Stomach (tissue), 8 donors: ENCODE measurements at regions not wholly inside any gene's neighbourhood (a gene's known extent, or its start where the extent isn't known, plus 50 kb on each side); places are given as distances from the start of the nearest gene placed in this dataset.
"Not testable (repeated sequence)": the region's sequence is repeated elsewhere in the genome, so short reads cannot be mapped to it uniquely, and the experiment has no call there.

Source experiments
- DNase-seq, 2 donors: peaks; one replicate each; pipeline versions ENCODE4 v3.0.0 to v3.0.0-alpha.2; 2013 to 2019
- H3K27ac ChIP-seq, 5 donors: fragments of 200-600 bp in 4 of 5; sonication (generic) in 4 of 5; one replicate each; pipeline ENCODE4 v1.5.1; 2013 to 2019; ENCODE audit warnings: mild to moderate bottlenecking in 1 of 5, moderate library complexity in 1 of 5
- H3K27me3 ChIP-seq, 3 donors: fragments of 200-600 bp; sonication (generic); one replicate each; pipeline ENCODE4 v1.5.1; 2017 to 2019; ENCODE audit warnings: mixed run types in 1 of 3
- H3K36me3 ChIP-seq, 4 donors: fragments of 200-600 bp; sonication (generic); 1 replicate in 3 of 4; 2 replicates in 1 of 4; pipeline ENCODE4 v1.5.1; 2016 to 2019
- H3K4me1 ChIP-seq, 4 donors: fragments of 200-600 bp; sonication (generic); one replicate each; pipeline ENCODE4 v1.5.1; 2016 to 2019
- H3K4me3 ChIP-seq, 4 donors: fragments of 200-600 bp; sonication (generic) in 3 of 4; one replicate each; pipeline ENCODE4 v1.5.1; 2016 to 2019; ENCODE audit warnings: mild to moderate bottlenecking in 1 of 4
- H3K9me3 ChIP-seq, 4 donors: fragments of 200-600 bp; sonication (generic); one replicate each; pipeline ENCODE4 v1.5.1; 2016 to 2019
- EP300 ChIP-seq: sonication (generic); formaldehyde crosslinking; IDR thresholded peaks from one replicate; pipeline ENCODE4 v1.6.1; 2017; ENCODE audit warnings: antibody characterized with exemption
- POLR2A ChIP-seq, 4 donors: fragments of 450-650 bp; IDR thresholded peaks; one replicate each; pipeline ENCODE4 v1.6.1; 2016; ENCODE audit warnings: antibody characterized with exemption in 4 of 4, control low read depth in 2 of 4, mild to moderate bottlenecking in 1 of 4, moderate library complexity in 1 of 4
- POLR2AphosphoS5 ChIP-seq, 3 donors: sonication (generic); formaldehyde crosslinking; IDR thresholded peaks; one replicate each; pipeline ENCODE4 v1.6.1; 2016; ENCODE audit warnings: antibody characterized with exemption in 3 of 3
- WGBS, 5 donors: extraction: QIAGEN DNeasy Blood & Tissue Kit in 3 of 5; methylation state at CpG; one replicate each; pipeline versions ENCODE4 v1.1.5 to v1.1.7; 2013 to 2018; 5-methylcytosine and 5-hydroxymethylcytosine counted together
- intact Hi-C: fragments of 100-400 bp; cut with DNase I; formaldehyde crosslinking; loops from one replicate; pipeline ENCODE4 v1.15.1; 2023; ENCODE audit warnings: low total_unique reads
- TF ChIP-seq, protein P1 (sequence below), 7 experiments: fragments of 450-650 bp in 4 of 7; fragments of 200-600 bp in 3 of 7; sonication (generic) in 3 of 7; IDR thresholded peaks; one replicate each; pipeline ENCODE4 v1.5.1; 2016 to 2019; ENCODE audit warnings: antibody characterized with exemption in 7 of 7, control low read depth in 2 of 7, mild to moderate bottlenecking in 1 of 7
- donor health status: healthy with polysubstance abuse.
- donor health status: Bipolar disorder and iron deficiency.
- donor health status: healthy.

GRCh38 chr6:88502391-88502790, 336.2 kb upstream of the CNR1 start:
- H3K4me1 ChIP-seq, result no peaks in the 10 kb centered on the region
- H3K36me3 ChIP-seq, result no peaks in the 10 kb centered on the region
- no peak overlapping the region for H3K27ac ChIP-seq
- TF ChIP-seq POLR2AphosphoS5 (IDR thresholded peaks at IDR 0.05), result no peak
- TF ChIP-seq, protein P1, sequence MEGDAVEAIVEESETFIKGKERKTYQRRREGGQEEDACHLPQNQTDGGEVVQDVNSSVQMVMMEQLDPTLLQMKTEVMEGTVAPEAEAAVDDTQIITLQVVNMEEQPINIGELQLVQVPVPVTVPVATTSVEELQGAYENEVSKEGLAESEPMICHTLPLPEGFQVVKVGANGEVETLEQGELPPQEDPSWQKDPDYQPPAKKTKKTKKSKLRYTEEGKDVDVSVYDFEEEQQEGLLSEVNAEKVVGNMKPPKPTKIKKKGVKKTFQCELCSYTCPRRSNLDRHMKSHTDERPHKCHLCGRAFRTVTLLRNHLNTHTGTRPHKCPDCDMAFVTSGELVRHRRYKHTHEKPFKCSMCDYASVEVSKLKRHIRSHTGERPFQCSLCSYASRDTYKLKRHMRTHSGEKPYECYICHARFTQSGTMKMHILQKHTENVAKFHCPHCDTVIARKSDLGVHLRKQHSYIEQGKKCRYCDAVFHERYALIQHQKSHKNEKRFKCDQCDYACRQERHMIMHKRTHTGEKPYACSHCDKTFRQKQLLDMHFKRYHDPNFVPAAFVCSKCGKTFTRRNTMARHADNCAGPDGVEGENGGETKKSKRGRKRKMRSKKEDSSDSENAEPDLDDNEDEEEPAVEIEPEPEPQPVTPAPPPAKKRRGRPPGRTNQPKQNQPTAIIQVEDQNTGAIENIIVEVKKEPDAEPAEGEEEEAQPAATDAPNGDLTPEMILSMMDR (IDR thresholded peaks at IDR 0.05), result no peak
- TF ChIP-seq POLR2A (IDR thresholded peaks at IDR 0.05), result no peak
- no peak for TF ChIP-seq EP300
- peaks cover 0 to 11% (median 4%) of the 10 kb centered on the region in 4 donors for H3K9me3 ChIP-seq
- intact Hi-C loops, result no loop called here
- 55 to 62% (median 57%) methylated on average over 3 of the region's 3 CpGs for WGBS, 5 donors
- DNase-seq, result no peak
- H3K27me3 ChIP-seq, result no peaks in the 10 kb centered on the region
- H3K4me3 ChIP-seq, result no peak overlapping the region

DNA sequence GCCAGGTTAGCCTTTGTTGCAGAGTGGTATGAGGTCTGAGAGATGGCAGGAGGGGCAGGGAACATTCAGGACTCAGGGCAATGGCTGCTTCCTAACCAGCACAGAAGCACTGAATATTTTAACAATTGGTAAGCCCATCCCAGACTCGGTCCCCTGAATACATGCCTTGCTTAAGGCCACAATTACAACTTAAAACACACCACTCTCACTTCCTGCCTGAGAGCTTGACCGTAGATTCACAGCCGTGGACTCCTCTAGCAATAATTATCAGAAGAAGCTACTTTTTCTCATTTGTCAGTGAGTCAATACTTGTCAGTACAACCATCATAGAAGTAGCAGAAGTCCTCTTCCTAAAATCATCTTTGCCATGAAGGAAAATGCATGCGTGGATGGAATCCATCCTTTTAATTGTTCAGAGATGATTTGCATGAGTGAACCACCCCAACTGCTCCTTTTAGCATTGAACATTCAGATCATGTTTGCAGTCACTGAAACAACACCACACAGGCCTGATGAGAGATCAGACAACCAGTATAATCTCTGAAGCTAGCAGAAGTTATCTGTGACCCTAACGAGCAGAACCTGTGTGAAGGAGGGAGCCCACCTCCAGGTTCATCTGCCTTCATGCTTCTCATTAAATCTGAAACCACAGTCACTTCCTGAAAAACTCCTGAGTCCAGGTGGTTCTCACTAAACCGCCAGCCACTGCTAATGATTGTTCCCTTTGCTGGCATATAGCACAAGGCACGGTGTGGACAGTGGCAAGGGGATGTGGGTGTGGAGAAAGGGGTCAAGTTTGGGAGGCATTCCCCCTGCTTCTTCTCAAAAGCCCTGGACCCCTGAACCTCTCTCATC, 333.9 kb upstream of the CNR1 start:
- TF ChIP-seq, protein P1 (IDR thresholded peaks at IDR 0.05), result no peak
- TF ChIP-seq EP300, result no peak
- no peak for TF ChIP-seq POLR2A (IDR thresholded peaks at IDR 0.05)
- TF ChIP-seq POLR2AphosphoS5 (IDR thresholded peaks at IDR 0.05), result no peak
- no peaks in the 10 kb centered on the region for H3K27me3 ChIP-seq
- H3K4me3 ChIP-seq, result no peak overlapping the region
- no peak overlapping the region for H3K27ac ChIP-seq
- 65 to 81% (median 71%) methylated on average over 7 of the region's 7 CpGs for WGBS, 5 donors
- intact Hi-C loops, result no loop called here
- peaks cover 0 to 1% (median 0%) of the 10 kb centered on the region in 4 donors for H3K9me3 ChIP-seq
- H3K36me3 ChIP-seq, result no peaks in the 10 kb centered on the region
- H3K4me1 ChIP-seq, result no peaks in the 10 kb centered on the region
- DNase-seq, result no peak

DNA sequence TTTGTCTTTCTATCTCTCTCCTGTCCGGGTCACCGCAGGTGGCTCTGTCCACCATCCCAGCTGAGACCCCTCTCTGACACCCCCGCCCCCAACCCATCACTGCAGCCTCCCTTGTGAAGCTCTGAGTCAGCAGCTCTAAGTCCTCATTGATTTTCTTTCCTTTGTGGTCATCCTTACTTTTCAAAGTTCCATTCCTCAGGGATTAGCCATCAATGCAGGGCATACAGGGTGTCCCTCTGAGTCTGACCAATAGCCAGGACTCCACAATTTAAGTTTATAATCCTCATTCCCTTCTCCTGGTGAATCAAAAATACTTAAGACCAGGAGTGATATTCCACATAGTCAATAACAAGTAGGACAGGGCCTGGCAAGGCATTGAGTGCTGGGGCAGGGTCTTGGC, 333.3 kb upstream of the CNR1 start:
- DNase-seq, result no peak
- 71 to 87% (median 84%) methylated on average over 3 of the region's 3 CpGs for WGBS, 5 donors
- no peaks in the 10 kb centered on the region for H3K36me3 ChIP-seq
- H3K27ac ChIP-seq, result no peak overlapping the region
- TF ChIP-seq POLR2AphosphoS5 (IDR thresholded peaks at IDR 0.05) (no peak), POLR2A (IDR thresholded peaks at IDR 0.05) (no peak), EP300 (no peak)
- TF ChIP-seq, protein P1 (IDR thresholded peaks at IDR 0.05), result no peak
- H3K4me3 ChIP-seq, result no peak overlapping the region
- intact Hi-C loops, result no loop called here
- no peaks in the 10 kb centered on the region for H3K27me3 ChIP-seq
- H3K4me1 ChIP-seq, result no peaks in the 10 kb centered on the region
- H3K9me3 ChIP-seq, result no peaks in the 10 kb centered on the region

- intact Hi-C loops, result not testable (repeated sequence)
These were observed 331.3 kb upstream of the CNR1 start for GRCh38 chr6:88497403-88497802.

More at GRCh38 chr6:88497403-88497802, 331.3 kb upstream of the CNR1 start:
- H3K36me3 ChIP-seq, DNase-seq, H3K4me1 ChIP-seq, H3K4me3 ChIP-seq, H3K27me3 ChIP-seq, H3K9me3 ChIP-seq, H3K27ac ChIP-seq: not testable (repeated sequence)
- WGBS, 5 donors, result 41 to 54% (median 48%) methylated on average over 8 of the region's 8 CpGs
